T-cell (primary cell): ENCODE measurements at regions not wholly inside any gene's neighbourhood (a gene's known extent, or its start where the extent isn't known, plus 50 kb on each side); places are given as distances from the start of the nearest gene placed in this dataset.
"Not testable (repeated sequence)": the region's sequence is repeated elsewhere in the genome, so short reads cannot be mapped to it uniquely, and the experiment has no call there.

Experiments
- ATAC-seq, 4 experiments: fragments of 200-7000 bp in 3 of 4; fragments of 150-1000 bp in 1 of 4; cut with Tn5 transposase; replicated peaks in 1 of 4; 1 replicate in 3 of 4; 2 replicates in 1 of 4; pipeline ENCODE4 v1.10.0; 2021; ENCODE audit warnings: moderate library complexity in 3 of 4, mild to moderate bottlenecking in 2 of 4, moderate number of reproducible peaks in 1 of 4
- CTCF ChIA-PET, 2 donors: fragments of 300-600 bp; sonication (Branson Sonifier 250); formaldehyde crosslinking; loops; one replicate each; lab custom pipeline; 2022; ENCODE audit warnings: antibody characterized with exemption in 2 of 2; lab: Charles Lee
- POLR2A ChIA-PET, 2 donors: fragments of 300-600 bp; sonication (Branson Sonifier 250); formaldehyde crosslinking; loops; one replicate each; lab custom pipeline; 2022; ENCODE audit warnings: antibody characterized with exemption in 2 of 2; lab: Charles Lee
- DNase-seq, 35 experiments: peaks; one replicate each; pipeline versions ENCODE4 v3.0.0 to v3.0.0-alpha.2; 2013 to 2023
- H3K27ac ChIP-seq: one replicate; pipeline ENCODE4 v1.5.1; 2013; ENCODE audit warnings: low read length
- H3K27me3 ChIP-seq, 2 experiments: replicated peaks in 1 of 2; 1 replicate in 1 of 2; 2 replicates in 1 of 2; pipeline versions ENCODE4 v1.6.1 to v1.7.0; 2013; ENCODE audit warnings: low read length in 1 of 2, mixed read lengths in 1 of 2; ENCODE audit not compliant: control insufficient read depth in 2 of 2, insufficient read depth in 2 of 2; ENCODE audit errors: extremely low read depth in 1 of 2
- H3K36me3 ChIP-seq, 2 donors: 1 replicate in 1 of 2; 2 replicates in 1 of 2; pipeline versions ENCODE4 v1.6.1 to v1.7.0; 2013; ENCODE audit warnings: low read length in 1 of 2; ENCODE audit not compliant: control insufficient read depth in 2 of 2, insufficient read depth in 1 of 2; ENCODE audit errors: extremely low read depth in 1 of 2
- H3K4me1 ChIP-seq, 2 experiments: 1 replicate in 1 of 2; 2 replicates in 1 of 2; pipeline versions ENCODE4 v1.6.1 to v1.7.0; 2013; ENCODE audit warnings: low read length in 2 of 2, mixed read lengths in 1 of 2; ENCODE audit not compliant: insufficient read depth in 2 of 2, control insufficient read depth in 1 of 2; ENCODE audit errors: extremely low read depth in 1 of 2
- H3K4me3 ChIP-seq, 2 donors: 1 replicate in 1 of 2; 2 replicates in 1 of 2; pipeline versions ENCODE4 v1.5.1 to v1.7.0; 2013; ENCODE audit warnings: mild to moderate bottlenecking in 2 of 2, low read length in 1 of 2, moderate library complexity in 1 of 2; ENCODE audit not compliant: control insufficient read depth in 1 of 2; ENCODE audit errors: extremely low read depth in 1 of 2
- H3K9me3 ChIP-seq: 2 replicates; pipeline ENCODE4 v1.7.0; 2013
- H3K27ac Mint-ChIP-seq, 2 donors: one replicate each; pipeline ENCODE4 v1.8.0; 2020 to 2021; ENCODE audit warnings: mild to moderate bottlenecking in 2 of 2, mixed read lengths in 2 of 2
- H3K27me3 Mint-ChIP-seq, 2 donors: one replicate each; pipeline ENCODE4 v1.8.0; 2021 to 2022; ENCODE audit warnings: mixed read lengths in 2 of 2
- H3K36me3 Mint-ChIP-seq: one replicate; pipeline ENCODE4 v1.8.0; 2021; ENCODE audit warnings: mixed read lengths
- H3K4me1 Mint-ChIP-seq, 3 donors: one replicate each; pipeline ENCODE4 v1.8.0; 2020 to 2022; ENCODE audit warnings: mixed read lengths in 3 of 3, mild to moderate bottlenecking in 1 of 3
- H3K4me3 Mint-ChIP-seq, 3 donors: one replicate each; pipeline ENCODE4 v1.8.0; 2020 to 2022; ENCODE audit warnings: mild to moderate bottlenecking in 3 of 3, mixed read lengths in 3 of 3, moderate library complexity in 3 of 3
- H3K9me3 Mint-ChIP-seq, 3 donors: one replicate each; pipeline ENCODE4 v1.8.0; 2020 to 2022; ENCODE audit warnings: mixed read lengths in 3 of 3
- WGBS: methylation state at CpG from one replicate; pipeline ENCODE4 v1.1.5; 2013; ENCODE audit warnings: missing lambda C conversion rate; ENCODE audit not compliant: insufficient coverage; 5-methylcytosine and 5-hydroxymethylcytosine counted together

DNA sequence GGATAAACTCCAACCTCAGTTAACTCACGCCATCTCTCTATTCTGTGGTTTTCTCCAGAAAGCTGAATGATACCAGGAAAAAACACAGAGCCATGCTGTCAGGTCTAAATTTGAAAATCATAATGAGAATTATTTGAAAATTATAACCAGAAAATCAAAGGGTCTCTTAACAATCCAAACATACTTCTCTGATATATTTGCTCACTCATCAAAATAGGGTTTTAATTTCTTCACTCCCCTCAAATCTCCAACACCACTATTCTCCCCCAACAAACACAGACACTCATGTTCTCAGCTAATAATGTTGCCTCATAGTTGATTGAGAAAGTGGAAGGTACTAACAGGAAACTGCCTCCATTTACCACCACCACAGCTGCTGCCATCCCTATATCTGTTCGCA lies 375.5 kb downstream of the TLE1 start:
- no peak for ATAC-seq

GRCh38 chr9:81312346-81312745 lies 377.0 kb downstream of the TLE1 start:
- peaks cover 13 to 42% (median 38%) of the 10 kb centered on the region in 3 donors for H3K9me3 Mint-ChIP-seq
- Histone ChIP-seq H3K9me3 (no peaks in the 10 kb centered on the region), H3K27ac (no peak overlapping the region), H3K27me3 (no peaks in the 10 kb centered on the region), H3K36me3 (no peaks in the 10 kb centered on the region), H3K4me3 (no peak overlapping the region), H3K4me1 (no peaks in the 10 kb centered on the region)
- DNase-seq (no peak), ATAC-seq (no peak)
- H3K4me1 Mint-ChIP-seq = no peaks in the 10 kb centered on the region
- POLR2A ChIA-PET = no interaction called here
- H3K4me3 Mint-ChIP-seq = no peak overlapping the region
- H3K27me3 Mint-ChIP-seq = no peaks in the 10 kb centered on the region
- WGBS = no CpG with 5 or more reads among the region's 3 CpGs
- H3K27ac Mint-ChIP-seq = no peak overlapping the region
- H3K36me3 Mint-ChIP-seq = no peaks in the 10 kb centered on the region
- CTCF ChIA-PET = interaction anchor here in 1 of 2 donors (0.6 kb wide), 1 partner anchor 48 kb away, joined by 3 read pairs; no protein-coding TSS in a partner anchor

More for the DNA sequence above, 375.5 kb downstream of the TLE1 start:
- Mint-ChIP-seq H3K4me1 (no peaks in the 10 kb centered on the region), H3K27me3 (no peaks in the 10 kb centered on the region), H3K27ac (no peak overlapping the region), H3K9me3 (peaks cover 13 to 44% (median 42%) of the 10 kb centered on the region in 3 donors), H3K36me3 (no peaks in the 10 kb centered on the region), H3K4me3 (no peak overlapping the region)
- no peak overlapping the region for H3K4me3 ChIP-seq
- no CpG with 5 or more reads among the region's 2 CpGs for WGBS
- H3K4me1 ChIP-seq = no peaks in the 10 kb centered on the region
- no peaks in the 10 kb centered on the region for H3K36me3 ChIP-seq
- POLR2A ChIA-PET = interaction anchor here in 1 of 2 donors (0.6 kb wide), 1 partner anchor 97 kb away, joined by 3 read pairs; no protein-coding TSS in a partner anchor
- H3K27ac ChIP-seq = no peak overlapping the region
- no peaks in the 10 kb centered on the region for H3K9me3 ChIP-seq
- CTCF ChIA-PET = no interaction called here
- H3K27me3 ChIP-seq = no peaks in the 10 kb centered on the region
- no peak for DNase-seq

DNA sequence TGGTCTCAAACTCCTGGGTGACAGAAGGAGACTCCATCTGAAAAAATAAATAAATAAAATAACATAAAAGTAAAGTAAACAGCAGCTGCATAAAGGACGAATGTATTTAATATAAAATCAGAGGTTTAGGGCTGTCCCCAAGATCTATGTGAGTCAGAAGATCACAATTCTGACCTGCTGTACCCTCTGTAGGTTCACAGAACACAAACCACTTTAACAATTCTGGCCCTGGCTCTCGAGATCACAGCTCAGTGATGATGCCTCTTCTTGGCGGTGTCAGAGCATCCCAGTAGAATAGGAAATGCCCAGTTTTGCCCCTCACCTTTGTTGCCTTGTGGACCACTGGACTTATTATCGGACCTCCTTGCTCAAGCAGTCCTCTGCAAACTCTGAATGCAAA lies 380.9 kb downstream of the TLE1 start:
- 40% methylated on average over 1 of the region's 4 CpGs for WGBS
- DNase-seq = no peak

GRCh38 chr9:81307791-81308190 lies 381.6 kb downstream of the TLE1 start:
- H3K27ac ChIP-seq, H3K4me1 ChIP-seq, H3K36me3 Mint-ChIP-seq, H3K4me3 Mint-ChIP-seq, POLR2A ChIA-PET, H3K4me3 ChIP-seq, CTCF ChIA-PET, H3K27me3 ChIP-seq, H3K36me3 ChIP-seq, H3K27me3 Mint-ChIP-seq, ATAC-seq, DNase-seq, H3K4me1 Mint-ChIP-seq, H3K27ac Mint-ChIP-seq, H3K9me3 ChIP-seq: not testable (repeated sequence)
- WGBS = 75% methylated on average over 5 of the region's 5 CpGs
- peaks cover 11 to 26% (median 13%) of the 10 kb centered on the region in 3 donors for H3K9me3 Mint-ChIP-seq

More for the DNA sequence above, 380.9 kb downstream of the TLE1 start:
- no peaks in the 10 kb centered on the region for H3K36me3 Mint-ChIP-seq
- no peak for ATAC-seq
- no peaks in the 10 kb centered on the region for H3K9me3 ChIP-seq
- no peak overlapping the region for H3K27ac ChIP-seq
- ChIA-PET POLR2A (no interaction called here), CTCF (no interaction called here)
- no peaks in the 10 kb centered on the region for H3K27me3 Mint-ChIP-seq
- H3K27me3 ChIP-seq = no peaks in the 10 kb centered on the region
- H3K4me3 ChIP-seq = no peak overlapping the region
- H3K9me3 Mint-ChIP-seq = peaks cover 11 to 30% (median 17%) of the 10 kb centered on the region in 3 donors
- H3K27ac Mint-ChIP-seq = no peak overlapping the region
- H3K4me1 ChIP-seq = no peaks in the 10 kb centered on the region
- H3K36me3 ChIP-seq = no peaks in the 10 kb centered on the region
- H3K4me1 Mint-ChIP-seq = no peaks in the 10 kb centered on the region
- H3K4me3 Mint-ChIP-seq = no peak overlapping the region

DNA sequence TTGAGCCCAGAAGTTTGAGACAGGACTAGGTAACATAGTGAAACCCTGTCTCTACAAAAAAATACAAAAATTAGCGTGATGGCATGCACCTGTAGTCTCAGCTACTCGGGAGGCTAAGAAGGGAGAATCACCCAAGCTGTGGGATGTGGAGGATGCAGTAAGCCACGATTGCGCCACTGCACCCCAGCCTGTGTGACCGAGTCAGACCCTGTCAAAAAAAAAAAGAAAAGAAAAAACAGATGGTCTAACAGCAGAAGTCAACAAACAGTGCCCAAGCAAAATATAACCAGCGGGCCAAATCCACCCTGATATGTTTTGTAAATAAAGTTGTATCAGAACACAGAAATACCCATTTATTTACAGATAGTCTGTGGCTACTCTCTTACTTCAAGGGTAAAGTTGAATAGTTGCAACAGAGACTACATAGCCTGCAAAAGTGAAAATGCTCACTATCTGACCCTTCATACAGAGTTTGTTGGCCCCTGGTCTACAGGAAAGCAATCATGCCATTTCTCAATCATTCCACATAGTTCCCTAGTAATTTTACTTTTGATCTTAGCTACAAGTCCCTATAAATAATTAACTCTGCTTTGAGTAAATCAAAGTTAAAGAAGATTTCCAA lies 383.7 kb downstream of the TLE1 start:
- ATAC-seq (no peak), DNase-seq (no peak)
- no peaks in the 10 kb centered on the region for H3K4me1 ChIP-seq
- H3K36me3 Mint-ChIP-seq = no peaks in the 10 kb centered on the region
- no peak overlapping the region for H3K4me3 Mint-ChIP-seq
- H3K36me3 ChIP-seq = no peaks in the 10 kb centered on the region
- ChIA-PET POLR2A (no interaction called here), CTCF (no interaction called here)
- H3K9me3 Mint-ChIP-seq = peaks cover 4 to 17% (median 13%) of the 10 kb centered on the region in 3 donors
- no peak overlapping the region for H3K27ac ChIP-seq
- H3K4me3 ChIP-seq = no peak overlapping the region
- WGBS = no CpG with 5 or more reads among the region's 6 CpGs
- H3K4me1 Mint-ChIP-seq = no peaks in the 10 kb centered on the region
- H3K9me3 ChIP-seq = no peaks in the 10 kb centered on the region
- H3K27me3 ChIP-seq = no peaks in the 10 kb centered on the region
- no peak overlapping the region for H3K27ac Mint-ChIP-seq
- no peaks in the 10 kb centered on the region for H3K27me3 Mint-ChIP-seq

- Mint-ChIP-seq H3K27me3 (no peaks in the 10 kb centered on the region), H3K4me1 (no peaks in the 10 kb centered on the region), H3K36me3 (no peaks in the 10 kb centered on the region), H3K4me3 (no peak overlapping the region), H3K9me3 (peaks cover 2 to 4% (median 3%) of the 10 kb centered on the region in 3 donors), H3K27ac (no peak overlapping the region)
- ChIA-PET CTCF (no interaction called here), POLR2A (no interaction called here)
- no peak overlapping the region for H3K27ac ChIP-seq
- DNase-seq (no peak), ATAC-seq (no peak)
- no peaks in the 10 kb centered on the region for H3K4me1 ChIP-seq
- 64% methylated on average over 4 of the region's 5 CpGs for WGBS
- H3K36me3 ChIP-seq = no peaks in the 10 kb centered on the region
- no peaks in the 10 kb centered on the region for H3K27me3 ChIP-seq
- no peak overlapping the region for H3K4me3 ChIP-seq
- no peaks in the 10 kb centered on the region for H3K9me3 ChIP-seq
These were observed 385.7 kb downstream of the TLE1 start for GRCh38 chr9:81303658-81304057.

GRCh38 chr9:81293651-81294050 lies 395.7 kb downstream of the TLE1 start:
- ATAC-seq = no peak
- no peaks in the 10 kb centered on the region for H3K4me1 Mint-ChIP-seq
- DNase-seq = no peak

More at GRCh38 chr9:81293651-81294050, 395.7 kb downstream of the TLE1 start:
- H3K27me3 ChIP-seq = no peaks in the 10 kb centered on the region
- H3K4me3 ChIP-seq = no peak overlapping the region
- no peaks in the 10 kb centered on the region for H3K9me3 ChIP-seq
- Mint-ChIP-seq H3K36me3 (no peaks in the 10 kb centered on the region), H3K9me3 (peaks cover 11 to 29% (median 13%) of the 10 kb centered on the region in 3 donors), H3K4me3 (no peak overlapping the region), H3K27me3 (no peaks in the 10 kb centered on the region), H3K27ac (no peak overlapping the region)
- no peak overlapping the region for H3K27ac ChIP-seq
- POLR2A ChIA-PET = no interaction called here
- H3K4me1 ChIP-seq = no peaks in the 10 kb centered on the region
- CTCF ChIA-PET = no interaction called here
- H3K36me3 ChIP-seq = no peaks in the 10 kb centered on the region
